Stomach (tissue), 4 donors: ENCODE measurements at regions not wholly inside any gene's neighbourhood (a gene's known extent, or its start where the extent isn't known, plus 50 kb on each side); places are given as distances from the start of the nearest gene placed in this dataset.
"Not testable (repeated sequence)": the region's sequence is repeated elsewhere in the genome, so short reads cannot be mapped to it uniquely, and the experiment has no call there.

Experiments
- CTCF ChIP-seq, 7 experiments: fragments of 450-650 bp in 4 of 7; fragments of 200-600 bp in 3 of 7; sonication (generic) in 3 of 7; IDR thresholded peaks; one replicate each; pipeline ENCODE4 v1.5.1; 2016 to 2019; ENCODE audit warnings: antibody characterized with exemption in 7 of 7, control low read depth in 2 of 7, mild to moderate bottlenecking in 1 of 7
- POLR2AphosphoS5 ChIP-seq, 3 donors: sonication (generic); formaldehyde crosslinking; IDR thresholded peaks; one replicate each; pipeline ENCODE4 v1.6.1; 2016; ENCODE audit warnings: antibody characterized with exemption in 3 of 3

- not testable (repeated sequence) for TF ChIP-seq CTCF, POLR2AphosphoS5 (IDR thresholded peaks at IDR 0.05)
Observed at GRCh38 chr4:189846094-189846493, 94.6 kb upstream of the FRG1 start.
